ENCODE measurements at regions not wholly inside any gene's neighbourhood (a gene's known extent, or its start where the extent isn't known, plus 50 kb on each side); places are given as distances from the start of the nearest gene placed in this dataset.

DNA sequence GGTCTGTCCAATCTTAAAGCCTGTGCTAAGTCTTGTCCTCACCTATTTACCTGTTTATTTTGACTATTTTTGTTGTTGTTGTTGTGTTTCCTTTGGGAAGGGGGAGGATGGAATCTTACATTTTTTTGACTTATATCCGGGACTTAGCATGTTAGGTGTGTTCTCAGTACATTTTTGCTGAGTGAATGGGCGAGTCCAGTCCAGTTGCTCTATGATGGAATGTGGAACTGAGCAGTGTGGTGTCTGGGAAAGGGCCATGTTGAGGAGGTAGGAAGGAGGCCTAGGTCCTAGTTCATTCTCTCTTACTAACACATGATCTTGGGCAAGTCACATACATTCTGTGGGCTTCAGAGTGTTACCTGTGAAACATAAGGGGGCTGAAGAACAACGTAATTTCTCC, 80.9 kb upstream of the SLC38A2 start:
- no peak for DNase-seq (ENCODE audit: low read depth in 1 of 2, low spot score in 1 of 2)

DNA sequence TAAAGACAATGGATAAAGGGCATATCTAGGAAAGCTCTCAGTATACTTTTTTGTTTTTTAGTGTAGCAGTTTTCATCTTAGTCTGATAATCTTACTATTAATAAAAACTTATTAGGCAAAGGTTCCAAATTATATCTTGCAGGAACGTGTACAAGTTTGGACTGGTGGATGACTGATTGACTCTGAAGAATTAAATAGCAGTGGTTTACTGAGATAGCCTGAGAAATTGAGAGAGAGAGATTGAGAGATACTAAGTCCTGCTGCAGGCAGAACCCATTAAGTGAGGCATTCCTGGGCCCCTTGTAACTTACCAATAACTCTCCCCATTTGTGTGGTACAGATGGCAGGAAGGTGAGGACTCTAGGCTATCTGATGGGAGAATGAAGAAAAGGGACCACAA, 80.2 kb upstream of the SLC38A2 start:
- DNase-seq (ENCODE audit: low read depth in 1 of 2, low spot score in 1 of 2): no peak

DNA sequence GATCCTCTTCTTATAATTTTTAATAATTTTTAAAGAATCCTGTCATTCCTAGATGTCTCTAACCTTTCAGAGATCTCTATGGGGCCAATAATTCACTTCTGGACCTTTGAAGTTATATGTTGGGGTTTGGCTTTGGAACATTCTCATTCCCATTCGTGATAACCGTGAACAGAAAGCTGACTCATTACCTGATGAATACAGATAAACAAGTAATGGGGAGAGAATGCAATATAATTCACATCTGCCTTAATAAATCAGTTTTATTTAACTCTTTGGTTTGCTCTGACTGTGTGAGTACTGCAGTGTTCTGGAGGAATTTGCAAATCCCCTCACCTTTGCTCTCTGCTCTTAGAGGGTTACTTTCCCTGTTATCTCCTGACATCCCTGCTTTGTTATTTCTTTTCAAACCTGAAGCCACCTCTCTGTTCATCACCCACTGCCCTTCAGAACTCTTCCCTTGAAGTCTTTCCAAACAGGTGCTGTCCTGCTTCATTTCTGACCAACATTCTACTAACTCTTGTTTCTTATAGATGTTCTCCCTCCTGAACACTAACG, 79.6 kb upstream of the SLC38A2 start:
- DNase-seq (ENCODE audit: low read depth in 1 of 2, low spot score in 1 of 2): no peak

DNA sequence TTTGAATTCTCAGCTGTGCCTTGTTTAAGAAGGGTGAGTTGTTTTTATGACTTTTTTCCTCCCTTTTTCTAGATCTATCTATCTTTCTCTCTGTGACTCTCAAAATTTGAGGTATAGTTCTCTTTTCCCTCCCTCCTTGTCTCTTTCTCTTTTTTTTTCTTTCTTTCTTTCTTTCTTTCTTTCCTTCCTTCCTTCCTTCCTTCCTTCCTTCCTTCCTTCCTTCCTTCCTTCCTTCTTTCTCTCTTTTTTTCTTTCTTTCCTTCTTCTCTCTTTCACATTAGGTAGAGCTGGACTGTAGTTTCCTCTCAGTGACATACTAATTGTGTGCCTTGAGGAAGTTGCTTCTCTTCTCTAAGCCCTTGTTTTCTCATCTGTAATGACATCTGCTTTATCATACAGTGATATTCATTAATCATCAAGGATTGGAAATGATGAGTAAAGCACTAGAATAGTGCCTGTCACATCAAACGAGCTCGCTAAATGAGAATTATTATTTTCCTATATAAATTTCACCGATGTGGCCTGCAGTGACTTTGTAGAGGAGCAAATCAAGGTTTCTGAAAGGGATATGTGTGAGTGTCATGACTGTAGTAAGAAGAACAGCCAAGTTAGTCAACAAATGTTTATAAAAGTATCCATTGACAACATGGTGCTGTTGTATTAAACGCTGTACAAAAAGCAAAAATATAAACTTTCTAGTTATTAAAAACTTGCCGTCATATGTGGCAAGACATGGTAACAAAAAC, 78.9 kb upstream of the SLC38A2 start:
- no peak for DNase-seq (ENCODE audit: low read depth in 1 of 2, low spot score in 1 of 2)

DNA sequence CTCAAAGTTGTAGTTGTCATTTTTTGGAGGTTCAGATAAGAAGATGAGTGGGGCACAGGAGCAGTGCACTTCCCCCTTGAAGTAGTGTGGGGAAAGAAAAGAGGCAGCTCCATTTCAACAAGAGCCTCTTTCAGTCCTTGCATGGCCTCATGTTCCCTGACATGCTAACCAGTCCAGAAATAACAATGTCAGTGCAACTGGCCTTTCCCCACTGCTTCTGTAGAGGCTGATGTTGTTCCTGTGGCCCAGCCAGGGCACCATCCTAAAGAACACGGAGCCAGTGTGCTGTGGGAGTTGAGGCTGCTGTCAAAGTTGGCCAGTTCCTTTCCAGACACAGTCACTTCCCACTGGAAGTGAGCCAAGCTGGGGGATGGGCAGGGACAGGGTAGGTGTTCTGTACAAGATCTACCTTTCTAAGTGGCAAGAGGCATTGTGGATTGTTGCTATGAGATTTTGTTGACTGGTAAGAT, 77.7 kb upstream of the SLC38A2 start:
- DNase-seq (ENCODE audit: low read depth in 1 of 2, low spot score in 1 of 2): no peak

DNA sequence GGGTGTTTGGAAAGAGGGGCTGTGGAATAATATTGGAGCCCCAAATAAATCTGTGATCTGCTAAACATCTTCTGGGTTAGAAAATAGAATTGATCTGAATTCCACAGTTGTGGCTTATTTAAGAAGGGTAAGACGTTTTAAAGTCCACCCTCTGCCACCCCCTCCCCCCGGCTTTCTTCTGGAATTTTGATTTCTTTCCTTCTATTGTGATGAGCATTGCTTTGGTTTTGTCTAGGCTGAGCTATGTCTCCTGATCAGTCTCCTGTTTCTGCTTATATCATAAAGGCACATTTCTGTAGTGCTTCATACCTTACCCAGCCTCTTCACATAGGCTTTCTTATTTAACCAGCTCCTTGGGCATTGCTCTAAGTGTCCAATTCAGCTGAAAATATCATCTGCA, 77.3 kb upstream of the SLC38A2 start:
- no peak for DNase-seq (ENCODE audit: low read depth in 1 of 2, low spot score in 1 of 2)

DNA sequence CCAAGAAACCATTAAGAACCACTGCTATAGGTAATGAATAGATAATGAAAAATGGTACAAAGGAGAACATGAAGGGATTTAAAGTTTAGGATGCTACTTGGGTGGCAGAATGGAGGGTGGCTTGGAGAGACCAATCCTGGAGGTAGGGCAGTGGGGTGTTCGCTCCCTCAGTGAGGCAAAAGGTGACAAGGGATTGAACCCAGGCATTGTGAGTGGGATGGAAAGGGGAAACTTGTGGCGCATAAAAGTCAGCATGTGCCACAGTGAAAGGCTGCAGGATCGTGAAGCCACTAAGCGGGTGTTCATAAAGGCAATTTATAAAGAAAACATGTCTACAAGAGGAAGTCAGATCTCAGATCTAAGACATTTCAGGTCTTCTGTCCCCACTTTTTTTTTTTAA, 76.7 kb upstream of the SLC38A2 start:
- DNase-seq (ENCODE audit: low read depth in 1 of 2, low spot score in 1 of 2): no peak

DNA sequence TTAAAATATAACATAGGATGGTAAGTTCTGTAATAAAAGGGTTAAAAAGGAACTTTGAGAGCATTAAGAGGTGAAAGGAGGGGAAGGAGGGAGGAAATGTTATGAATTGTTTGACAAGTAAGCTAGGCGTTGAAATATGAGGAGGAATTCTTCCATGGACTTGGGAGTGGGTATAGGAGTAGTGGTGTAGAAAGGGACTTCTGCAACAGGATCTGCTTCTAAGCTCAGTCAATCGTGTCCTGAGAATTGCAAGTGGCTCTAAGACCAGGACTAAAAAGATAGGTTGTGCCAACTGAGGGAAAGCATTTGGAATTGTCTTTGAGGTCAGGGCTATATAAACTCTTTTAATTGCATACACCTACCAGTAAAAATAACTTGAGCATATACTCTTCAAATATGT, 74.1 kb upstream of the SLC38A2 start:
- DNase-seq (ENCODE audit: low read depth in 1 of 2, low spot score in 1 of 2): no peak

DNA sequence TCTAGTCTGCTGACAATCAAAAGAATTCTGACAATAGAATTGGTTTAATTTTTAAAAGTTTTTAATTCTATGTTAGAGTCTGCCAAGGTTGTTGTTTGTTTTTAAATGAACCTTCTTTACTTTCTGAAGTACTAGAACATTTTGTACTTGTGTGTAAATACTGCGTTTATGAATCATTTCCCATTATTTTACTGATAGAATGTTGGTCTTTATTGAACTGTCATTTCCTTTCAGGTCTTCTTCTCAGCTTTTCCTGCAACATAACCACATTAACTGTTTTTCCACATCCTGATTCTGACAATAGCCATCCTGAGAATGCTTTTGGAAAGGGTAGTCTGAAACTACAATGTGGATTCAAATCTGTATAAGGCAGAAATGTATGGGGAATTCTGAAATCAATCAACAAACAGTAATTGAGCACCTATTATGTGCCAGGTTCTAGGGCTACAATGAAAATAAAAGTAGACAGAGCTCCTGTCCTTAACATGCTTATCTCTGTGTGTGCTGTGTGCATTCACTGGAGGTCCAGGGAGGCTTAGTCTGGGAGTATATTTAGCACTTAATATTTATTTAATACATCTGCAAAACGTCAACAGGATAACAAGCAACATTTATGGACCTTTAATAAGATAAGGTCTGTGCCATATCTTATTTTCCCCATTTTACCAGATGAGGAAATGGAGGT, 73.1 kb upstream of the SLC38A2 start:
- no peak for DNase-seq (ENCODE audit: low read depth in 1 of 2, low spot score in 1 of 2)

DNA sequence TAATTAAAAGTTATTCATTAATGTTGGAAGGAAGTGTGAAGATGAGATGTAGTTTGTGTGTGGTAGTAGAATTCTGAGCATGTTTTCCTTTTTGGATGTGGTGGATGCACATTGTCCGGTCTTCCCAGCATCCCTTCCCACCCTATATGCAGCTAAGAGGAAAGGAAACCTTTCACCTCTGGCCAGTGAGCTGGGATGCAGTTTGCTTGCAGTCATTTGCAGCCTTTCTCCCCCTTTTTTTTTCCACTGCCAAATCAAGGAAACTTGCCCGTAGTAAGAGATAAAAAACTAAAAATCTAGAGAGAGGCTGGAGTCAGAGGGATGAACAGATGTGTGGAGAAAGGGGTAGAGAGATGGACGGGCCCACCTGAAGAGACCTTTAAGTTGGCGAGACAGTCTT, 72.5 kb upstream of the SLC38A2 start:
- no peak for DNase-seq (ENCODE audit: low read depth in 1 of 2, low spot score in 1 of 2)

DNA sequence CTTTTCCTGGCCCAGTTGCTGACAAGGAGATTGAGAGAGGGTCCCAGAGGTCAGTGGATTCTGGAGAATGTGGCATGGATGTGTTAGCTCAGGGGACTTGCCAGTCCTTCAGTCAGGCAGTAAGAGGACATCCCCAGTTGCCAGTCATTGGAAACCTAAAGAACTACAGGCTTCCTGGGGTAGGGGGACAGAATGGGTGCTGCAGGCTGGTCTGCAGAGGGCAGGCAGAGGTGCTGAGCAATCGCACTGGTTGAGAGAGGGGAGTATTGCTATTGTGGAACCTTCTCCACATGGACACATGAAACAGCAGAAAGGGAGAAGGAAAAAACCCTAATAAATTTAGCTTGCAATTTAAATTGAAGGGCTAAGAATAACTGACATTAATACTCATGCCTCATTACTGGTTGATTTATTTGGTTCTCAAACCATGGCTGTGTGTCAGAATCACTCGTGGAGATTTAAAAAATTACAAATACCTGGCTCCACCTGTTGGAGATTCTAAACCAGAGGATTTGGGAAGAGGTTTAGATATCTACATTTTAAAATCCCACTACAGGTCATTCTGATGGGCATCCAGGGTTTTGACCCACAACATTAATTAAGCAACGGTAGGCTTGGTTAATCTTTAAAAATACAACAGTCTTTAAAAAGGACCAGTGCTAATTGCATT, 71.2 kb upstream of the SLC38A2 start:
- no peak for DNase-seq (ENCODE audit: low read depth in 1 of 2, low spot score in 1 of 2)

DNA sequence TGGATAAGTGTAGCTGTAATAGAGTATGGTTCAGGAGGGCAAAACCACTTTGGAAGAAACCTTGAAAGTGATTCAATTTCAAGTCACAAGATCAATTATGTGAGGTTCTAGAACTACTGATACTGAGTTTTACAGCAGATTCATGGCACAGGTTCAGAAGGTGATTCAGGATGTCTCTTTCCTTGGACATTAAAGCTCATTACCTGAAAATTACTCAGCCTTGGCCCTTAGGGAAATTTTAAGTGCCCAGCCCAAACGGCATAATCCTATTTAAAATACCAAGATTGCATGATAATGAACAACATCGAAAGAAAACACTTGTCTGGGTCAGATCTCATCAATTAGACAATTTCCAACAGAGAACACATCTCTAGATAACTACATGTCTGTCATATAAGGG, 70.2 kb upstream of the SLC38A2 start:
- no peak for DNase-seq (ENCODE audit: low read depth in 1 of 2, low spot score in 1 of 2)

DNA sequence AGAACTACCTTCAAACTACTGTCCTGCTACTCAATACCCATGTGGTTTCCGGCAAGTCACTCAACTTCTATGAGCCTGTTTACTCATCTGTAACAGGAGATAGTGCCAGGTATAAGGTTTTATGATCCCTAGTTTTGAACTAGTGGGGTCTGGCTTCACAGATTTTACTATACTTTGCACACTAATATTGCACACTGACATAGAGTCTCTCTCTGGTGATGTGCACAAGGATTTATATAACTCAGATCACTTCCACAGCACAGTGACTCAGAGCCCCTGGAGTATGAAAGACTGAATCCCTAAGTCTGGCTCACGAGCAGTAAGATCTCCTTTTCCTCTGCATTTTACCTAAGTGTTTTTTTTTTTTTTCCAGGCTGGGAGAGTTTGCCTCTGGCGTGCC, 69.7 kb upstream of the SLC38A2 start:
- DNase-seq (ENCODE audit: low read depth in 1 of 2, low spot score in 1 of 2): no peak

DNA sequence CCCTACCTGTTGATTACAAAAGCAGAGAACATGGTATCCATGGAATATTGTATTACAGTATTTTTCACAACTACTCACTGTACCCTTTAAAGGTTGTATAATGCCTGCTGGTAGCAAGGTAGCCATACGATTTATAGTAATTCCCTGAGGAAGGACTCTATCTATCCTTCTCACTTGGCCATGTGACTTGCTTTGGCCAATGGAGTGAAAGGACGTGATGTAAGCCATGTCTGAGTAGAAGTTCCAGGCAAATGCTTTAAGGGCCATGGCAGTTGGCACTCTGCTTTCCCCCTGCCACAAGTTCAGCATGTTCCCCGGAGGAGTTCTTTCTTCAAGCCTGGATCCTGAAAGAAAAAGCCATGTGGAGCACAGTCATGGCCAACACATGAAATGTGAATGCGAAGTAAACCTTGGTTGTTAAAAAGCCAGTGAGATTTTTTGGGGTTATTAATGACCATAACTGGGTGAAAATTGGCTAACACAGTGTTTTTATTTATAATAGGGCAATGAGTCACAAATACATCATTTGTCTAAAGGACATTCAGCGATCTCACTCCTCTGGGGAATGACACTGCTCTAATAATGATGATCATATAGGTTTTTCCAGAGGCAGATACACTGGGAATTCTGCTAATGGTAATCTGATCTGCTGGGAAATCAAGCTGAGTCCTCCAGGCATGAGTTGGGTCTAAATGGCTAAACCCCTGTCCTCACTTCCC, 67.4 kb upstream of the SLC38A2 start:
- no peak for DNase-seq (ENCODE audit: low read depth in 1 of 2, low spot score in 1 of 2)

DNA sequence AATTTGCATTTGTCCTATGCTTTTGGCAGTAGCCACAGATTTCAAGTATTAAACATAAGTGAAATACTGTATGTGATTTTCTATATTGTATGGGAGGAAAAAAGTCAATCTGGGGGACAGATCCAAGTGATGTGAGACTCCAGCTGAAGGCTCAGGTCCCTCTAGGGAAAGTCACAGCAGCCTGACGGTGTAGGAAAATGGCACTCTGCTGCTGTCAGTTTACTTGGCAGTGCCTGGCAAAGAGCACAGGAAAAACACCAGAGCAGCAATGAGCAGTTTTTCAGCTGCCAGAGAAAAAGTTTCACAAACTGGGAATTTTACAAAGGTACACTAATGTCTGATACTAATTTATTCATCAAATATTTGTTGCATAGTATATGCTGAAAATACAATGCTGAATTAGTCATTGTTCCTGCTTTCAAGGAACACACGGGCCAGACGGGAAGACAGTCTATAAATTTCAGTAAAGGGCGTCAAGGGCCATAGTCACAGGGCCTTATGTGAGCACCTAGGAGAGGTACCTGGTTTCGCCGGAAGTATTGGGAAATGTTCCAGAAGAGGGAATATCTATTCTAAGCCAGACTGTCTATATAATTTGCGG, 66.2 kb upstream of the SLC38A2 start:
- no peak for DNase-seq (ENCODE audit: low read depth in 1 of 2, low spot score in 1 of 2)

DNA sequence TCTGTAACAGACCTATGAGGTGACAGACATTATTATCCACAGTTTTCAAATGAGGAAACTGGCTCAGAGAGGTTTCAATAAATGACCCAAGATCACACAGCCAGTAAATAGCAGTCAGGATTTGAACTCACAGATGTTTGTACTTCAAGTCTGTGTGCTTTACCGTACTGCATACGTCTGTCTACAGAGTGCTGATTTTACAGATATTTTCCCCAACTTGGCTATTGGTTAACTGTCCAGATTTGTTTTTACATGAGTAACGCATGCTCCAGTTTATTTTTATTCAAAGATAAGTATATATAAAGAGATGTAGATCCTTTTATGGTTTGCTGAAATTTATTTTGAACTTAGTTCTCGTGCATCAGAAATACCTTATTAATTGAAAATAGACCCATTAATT, 65.7 kb upstream of the SLC38A2 start:
- no peak for DNase-seq (ENCODE audit: low read depth in 1 of 2, low spot score in 1 of 2)

DNA sequence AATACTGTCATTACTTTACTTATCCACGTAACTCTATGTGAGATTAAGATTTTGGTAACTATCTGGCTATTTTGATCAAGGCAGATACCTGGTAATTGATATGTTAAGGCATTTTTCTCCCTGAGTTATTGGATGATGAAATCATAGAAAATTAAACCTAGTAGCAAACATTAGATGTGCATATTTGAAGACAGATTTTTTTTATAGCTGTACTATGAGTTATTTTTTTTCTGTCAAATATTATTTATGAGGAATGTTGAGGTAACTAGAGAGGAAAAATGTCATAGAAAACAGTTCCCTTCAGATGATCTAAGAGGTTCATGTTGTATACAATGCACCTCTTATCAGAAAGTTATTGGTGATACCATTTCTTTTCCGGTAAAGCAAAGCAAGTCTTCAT, 64.9 kb upstream of the SLC38A2 start:
- no peak for DNase-seq (ENCODE audit: low read depth in 1 of 2, low spot score in 1 of 2)

DNA sequence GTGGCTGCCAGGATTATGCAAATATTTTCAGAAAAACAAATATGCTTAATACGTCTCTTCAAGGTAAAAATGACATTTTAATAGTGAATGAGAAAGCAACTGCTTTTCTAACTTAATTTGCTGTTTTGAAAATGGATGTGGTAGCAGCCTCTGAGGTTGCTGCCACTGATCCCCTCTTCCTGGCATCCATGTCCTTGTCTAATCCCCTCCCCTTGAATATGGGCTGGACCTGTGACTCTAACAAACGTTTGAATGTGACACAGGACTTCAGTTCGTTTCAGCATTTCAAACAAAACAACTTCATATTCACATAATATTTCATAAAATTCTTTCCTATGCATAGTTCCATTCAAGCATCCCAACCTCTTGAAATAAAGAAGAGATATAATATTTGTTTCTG, 64.2 kb upstream of the SLC38A2 start:
- DNase-seq (ENCODE audit: low read depth in 1 of 2, low spot score in 1 of 2): no peak

DNA sequence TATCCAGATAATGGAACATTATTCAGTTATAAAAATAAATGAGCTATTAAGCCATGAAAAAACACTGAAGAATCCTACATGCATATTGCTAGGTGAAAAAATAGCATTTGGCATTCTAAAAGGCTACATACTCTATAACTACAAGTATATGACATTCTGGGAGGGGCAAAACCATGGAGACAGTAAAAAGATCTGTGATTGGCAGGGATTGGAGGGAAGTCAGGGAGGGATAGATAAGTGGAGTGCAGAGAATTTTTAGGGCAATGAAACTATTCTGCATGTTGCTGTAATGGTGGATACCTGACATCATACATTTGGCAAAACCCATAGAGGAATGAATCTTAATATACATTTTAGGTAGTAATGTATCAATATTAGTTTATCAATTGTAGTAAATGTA, 63.1 kb upstream of the SLC38A2 start:
- DNase-seq (ENCODE audit: low read depth in 1 of 2, low spot score in 1 of 2): no peak

DNA sequence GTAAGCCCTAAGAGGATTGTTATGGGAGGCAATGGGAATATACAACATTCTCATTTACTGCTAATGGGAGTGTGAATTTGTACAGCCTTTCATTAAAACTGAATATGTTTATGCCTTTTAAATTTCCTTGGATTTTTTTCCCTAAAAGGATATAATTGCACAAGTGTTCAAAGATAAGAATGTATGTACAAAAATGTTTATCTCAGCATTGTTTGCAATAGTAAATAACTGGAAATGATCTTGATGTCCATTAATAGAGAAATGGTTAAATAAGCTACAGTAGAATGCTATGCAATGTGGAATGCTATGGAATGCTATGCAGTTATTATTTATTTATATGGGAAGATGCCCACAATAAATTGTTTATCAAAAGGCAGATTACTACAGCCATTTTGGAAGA, 62.5 kb upstream of the SLC38A2 start:
- DNase-seq (ENCODE audit: low read depth in 1 of 2, low spot score in 1 of 2): no peak

DNA sequence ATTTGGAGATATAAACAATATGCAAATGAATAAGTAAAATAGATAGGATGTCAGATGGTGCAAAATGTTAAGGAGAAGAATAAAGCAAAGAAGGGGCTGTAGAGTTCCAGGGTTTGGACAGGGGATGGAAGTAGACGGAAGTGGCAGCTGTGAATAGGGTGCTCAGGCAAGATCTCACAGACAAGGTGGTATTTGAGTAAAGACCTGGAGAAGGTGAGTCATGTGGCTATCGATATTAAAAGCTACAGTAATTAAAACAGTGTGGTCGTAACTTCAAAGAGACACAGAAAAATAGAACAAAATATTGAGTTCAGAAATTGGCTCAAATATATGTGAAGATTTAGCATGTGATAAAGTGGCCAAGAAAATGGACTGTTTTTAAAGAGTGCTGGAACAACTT, 61.3 kb upstream of the SLC38A2 start:
- DNase-seq (ENCODE audit: low read depth in 1 of 2, low spot score in 1 of 2): no peak

Data from activated T-helper 1 cell treated with anti-CD3 and anti-CD28 coated beads, Interleukin-2, amount 50 U/mL, for 16 hours (primary cell).